HG03432 (cell line): ENCODE measurements at regions not wholly inside any gene's neighbourhood (a gene's known extent, or its start where the extent isn't known, plus 50 kb on each side); places are given as distances from the start of the nearest gene placed in this dataset.

Experiments
- ATAC-seq: cut with Tn5 transposase; IDR thresholded peaks from one replicate; pipeline ENCODE4 v1.9.1; 2021; ENCODE audit warnings: mild to moderate bottlenecking, moderate library complexity; ENCODE audit not compliant: unreplicated experiment

- no peak for ATAC-seq
Measured at GRCh38 chr13:73939071-73939380, 195.2 kb downstream of the KLF12 start.

- no peak for ATAC-seq
Measured at GRCh38 chr13:73938372-73939070, 195.7 kb downstream of the KLF12 start.

GRCh38 chr13:73937441-73937840 lies 196.8 kb downstream of the KLF12 start:
- ATAC-seq: no peak

GRCh38 chr13:73935991-73936390 lies 198.2 kb downstream of the KLF12 start:
- ATAC-seq: no peak

- ATAC-seq: no peak
Measured at GRCh38 chr13:73934771-73935170, 199.4 kb downstream of the KLF12 start.

GRCh38 chr13:73934215-73934641 lies 200.0 kb downstream of the KLF12 start:
- ATAC-seq: no peak

GRCh38 chr13:73933795-73934194 lies 200.4 kb downstream of the KLF12 start:
- peak; percentile 39 for ATAC-seq

- no peak for ATAC-seq
Measured at GRCh38 chr13:73932091-73932490, 202.1 kb downstream of the KLF12 start.

GRCh38 chr13:73929287-73929932 lies 204.8 kb downstream of the KLF12 start:
- ATAC-seq: no peak

GRCh38 chr13:73924607-73925006 lies 209.6 kb downstream of the KLF12 start:
- ATAC-seq: peak; percentile 95

- ATAC-seq: no peak
Measured at GRCh38 chr13:73922493-73923393, 211.5 kb downstream of the KLF12 start.

- ATAC-seq: no peak
Measured at GRCh38 chr13:73918691-73919090, 215.5 kb downstream of the KLF12 start.

- peak; percentile 73 for ATAC-seq
Measured at GRCh38 chr13:73913751-73914518, 220.3 kb downstream of the KLF12 start.

- peak; percentile 62 for ATAC-seq
Measured at GRCh38 chr13:73913079-73913740, 221.0 kb downstream of the KLF12 start.

GRCh38 chr13:73911361-73911760 lies 222.8 kb downstream of the KLF12 start:
- ATAC-seq: no peak

- ATAC-seq: no peak
Measured at GRCh38 chr13:73910733-73911132, 223.5 kb downstream of the KLF12 start.

- no peak for ATAC-seq
Measured at GRCh38 chr13:73908809-73909208, 225.4 kb downstream of the KLF12 start.

- ATAC-seq: no peak
Measured at GRCh38 chr13:73904625-73905024, 229.6 kb downstream of the KLF12 start.

GRCh38 chr13:73903561-73903960 lies 230.6 kb downstream of the KLF12 start:
- no peak for ATAC-seq

- ATAC-seq: no peak
Measured at GRCh38 chr13:73902847-73903246, 231.4 kb downstream of the KLF12 start.
